ENCODE measurements at regions not wholly inside any gene's neighbourhood (a gene's known extent, or its start where the extent isn't known, plus 50 kb on each side); places are given as distances from the start of the nearest gene placed in this dataset.

DNA sequence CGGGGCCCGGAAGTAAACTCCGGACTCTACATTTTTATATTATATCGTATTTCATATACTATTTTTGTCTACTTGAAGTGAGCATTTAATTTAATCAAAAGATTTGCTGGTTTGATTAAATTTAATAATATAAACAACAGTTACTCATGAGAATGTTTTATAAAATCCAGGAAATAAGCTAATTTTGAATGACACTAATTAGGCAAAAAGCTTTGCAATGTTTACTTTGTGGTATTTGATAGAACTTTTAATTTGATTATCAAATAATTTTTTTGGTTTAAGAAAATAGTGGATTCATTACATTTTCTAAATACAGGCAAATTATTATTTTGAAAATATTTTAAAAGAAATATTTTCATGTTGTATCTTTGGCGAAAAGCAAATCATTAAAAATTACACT, 900.4 kb upstream of the CDH2 start:
- no peak for DNase-seq (ENCODE audit: low spot score)

DNA sequence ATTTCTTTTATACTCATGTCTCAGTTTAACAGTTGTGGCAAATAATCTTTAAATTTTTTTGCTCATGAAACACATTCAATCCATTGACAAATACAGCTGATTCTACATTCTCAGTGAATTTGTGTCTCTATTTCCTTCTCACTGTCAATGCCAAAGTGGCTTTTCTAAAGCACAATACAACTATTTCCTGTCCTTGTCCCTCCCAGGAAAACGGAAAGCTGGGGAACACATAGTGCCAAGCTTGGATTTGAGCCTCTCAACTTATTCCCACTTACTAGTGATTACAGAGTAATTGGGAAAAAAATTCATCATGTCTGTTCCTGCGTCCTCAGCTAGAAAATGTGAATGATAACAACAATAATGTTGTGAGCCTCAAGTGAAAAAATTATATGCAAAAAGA, 899.7 kb upstream of the CDH2 start:
- no peak for DNase-seq (ENCODE audit: low spot score)

DNA sequence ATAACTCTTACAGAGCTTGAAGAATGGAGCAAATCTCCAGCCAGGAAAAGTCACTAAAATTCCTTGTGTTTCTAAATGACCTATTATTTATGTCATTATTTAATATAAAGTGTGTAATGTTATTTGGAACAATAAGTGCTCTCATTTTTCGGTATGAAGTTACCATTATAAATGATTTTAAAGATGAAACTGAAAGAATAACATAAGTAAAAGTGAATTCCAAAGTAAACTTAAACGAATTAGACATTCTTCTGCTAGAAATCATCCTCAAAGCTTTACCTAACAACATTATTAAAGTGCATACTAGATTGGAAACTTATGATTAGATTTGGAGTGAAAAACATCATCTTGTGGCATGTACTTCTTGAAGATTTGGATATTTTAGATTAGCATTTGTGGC, 897.2 kb upstream of the CDH2 start:
- no peak for DNase-seq (ENCODE audit: low spot score)

DNA sequence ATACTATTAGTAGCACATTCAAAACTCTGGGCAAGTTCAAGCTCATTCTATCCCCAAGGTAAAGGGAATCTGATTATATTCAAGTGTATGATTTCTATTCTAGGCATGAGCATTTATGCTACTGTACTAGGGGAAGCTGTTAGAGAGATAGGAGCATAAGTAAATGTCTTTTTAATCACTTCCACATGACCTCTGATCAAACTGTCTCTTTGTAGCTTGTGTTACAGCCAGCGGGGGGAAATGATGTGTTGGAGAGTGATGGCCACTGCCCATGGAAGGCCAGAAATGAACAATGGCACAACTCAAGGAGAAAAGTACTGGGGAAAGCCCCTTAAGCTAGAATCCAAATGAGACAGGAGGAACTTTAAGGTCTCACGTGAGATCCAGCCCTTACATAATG, 894.9 kb upstream of the CDH2 start:
- no peak for DNase-seq (ENCODE audit: low spot score)

DNA sequence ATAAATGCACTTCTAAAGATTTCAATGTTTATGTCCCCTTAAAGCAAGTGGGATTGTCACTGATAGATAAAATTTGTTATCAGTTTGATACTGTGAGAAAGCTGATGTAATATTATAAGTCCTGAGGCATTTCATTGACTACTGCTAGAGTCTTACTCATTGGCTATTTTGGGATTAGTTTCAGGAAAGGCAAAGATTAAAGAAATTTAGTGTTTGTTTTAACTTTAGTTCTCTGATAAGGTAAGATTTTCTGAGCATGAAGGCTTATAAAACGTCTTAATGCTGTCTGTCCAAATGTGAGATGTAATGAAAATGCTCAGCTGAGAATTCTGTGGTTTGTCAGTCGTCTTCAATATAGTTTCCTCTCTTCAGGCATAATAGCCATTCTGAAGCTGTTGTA, 886.4 kb upstream of the CDH2 start:
- DNase-seq (ENCODE audit: low spot score): no peak

DNA sequence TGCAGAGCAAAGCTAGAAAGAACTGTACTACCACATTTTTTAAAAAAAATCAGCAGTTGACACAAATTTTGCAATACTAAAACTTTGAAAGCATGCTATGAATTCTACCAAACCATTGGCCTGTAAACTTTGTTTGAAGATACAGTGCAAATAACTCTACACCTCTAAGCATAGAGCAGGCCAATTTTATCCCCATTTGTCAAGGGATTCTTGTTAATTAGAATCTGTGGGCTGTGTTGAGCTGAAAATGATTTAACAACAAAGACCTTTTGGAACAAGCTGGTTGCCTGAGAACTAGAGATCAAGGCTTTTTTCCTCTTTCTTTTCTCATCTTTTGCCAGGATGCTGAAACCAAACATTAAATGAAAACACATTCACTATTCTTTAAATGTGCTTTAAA, 886.0 kb upstream of the CDH2 start:
- no peak for DNase-seq (ENCODE audit: low spot score)

DNA sequence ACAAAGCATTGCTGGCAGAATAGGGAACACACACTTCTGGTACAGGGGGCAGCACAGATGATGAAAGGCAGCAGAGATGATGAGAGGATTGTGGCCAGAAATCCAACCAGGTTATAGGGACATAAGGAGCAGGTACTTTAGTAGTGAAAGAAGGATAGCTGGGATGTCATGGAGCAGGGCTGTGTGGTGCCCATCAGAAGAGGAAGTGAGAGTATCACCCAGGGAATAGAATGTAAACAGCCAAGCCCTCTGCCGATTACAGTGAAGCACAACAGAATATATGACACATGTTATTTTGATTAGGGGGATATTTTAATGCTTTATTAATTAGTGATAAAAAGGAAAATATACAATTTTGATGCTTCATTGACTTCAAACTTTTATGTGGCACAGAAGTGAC, 883.4 kb upstream of the CDH2 start:
- no peak for DNase-seq (ENCODE audit: low spot score)

DNA sequence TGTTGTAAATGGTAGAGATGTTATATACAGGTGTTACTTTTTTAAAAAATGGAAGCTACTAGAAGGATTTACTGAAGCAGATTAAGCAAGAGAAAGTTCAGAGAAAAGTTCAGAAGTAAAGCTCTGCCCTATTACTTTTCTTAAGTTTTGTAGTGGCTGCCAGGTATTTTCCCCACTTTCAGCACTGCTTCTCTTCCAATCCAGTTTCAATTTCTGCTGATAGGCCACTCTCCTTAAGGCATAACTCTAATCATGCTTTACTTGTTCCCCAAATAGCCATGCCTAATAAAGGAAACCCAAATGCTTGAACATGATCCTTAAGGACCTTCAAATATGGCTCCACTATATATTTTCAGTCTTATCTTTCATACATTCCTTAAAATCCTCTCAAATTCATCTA, 880.8 kb upstream of the CDH2 start:
- no peak for DNase-seq (ENCODE audit: low spot score)

DNA sequence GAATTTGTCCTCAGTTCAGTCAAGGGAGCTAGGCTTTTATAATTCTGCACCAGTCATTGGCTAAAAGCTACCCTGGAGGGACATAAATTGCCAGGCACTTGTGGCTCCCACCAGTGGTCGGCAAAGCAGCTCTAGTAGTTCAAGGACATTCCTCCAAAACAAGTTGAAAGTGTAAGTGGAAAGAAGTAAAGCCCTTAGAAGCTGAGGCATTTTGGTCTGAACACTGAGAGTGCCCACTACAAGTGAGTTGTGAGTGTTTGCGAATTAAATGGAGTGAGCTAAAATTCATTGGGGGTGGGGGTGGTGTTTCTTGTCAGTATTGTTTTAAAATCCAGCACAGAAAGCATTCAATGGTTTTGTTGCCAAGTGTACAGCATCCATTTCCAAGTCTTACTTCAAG, 879.9 kb upstream of the CDH2 start:
- no peak for DNase-seq (ENCODE audit: low spot score)

DNA sequence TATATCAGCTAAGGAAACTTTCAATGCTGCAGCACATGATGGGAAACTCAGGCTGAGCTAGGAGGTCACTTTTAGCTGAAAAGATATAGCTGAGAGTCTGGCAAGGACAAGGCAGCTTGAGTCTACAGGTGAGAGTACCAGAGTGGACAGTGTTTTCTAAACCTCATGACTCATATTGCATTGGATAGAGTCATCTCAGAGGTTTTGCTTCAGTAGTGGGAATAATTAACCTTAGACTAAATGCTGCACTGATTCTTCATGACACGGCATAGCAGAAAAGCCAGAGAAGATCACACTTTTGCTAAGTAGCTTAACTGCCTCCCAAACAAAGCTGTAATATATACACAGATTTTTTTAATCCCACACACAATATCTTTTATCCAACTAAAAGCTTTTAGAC, 865.0 kb upstream of the CDH2 start:
- DNase-seq (ENCODE audit: low spot score): no peak

DNA sequence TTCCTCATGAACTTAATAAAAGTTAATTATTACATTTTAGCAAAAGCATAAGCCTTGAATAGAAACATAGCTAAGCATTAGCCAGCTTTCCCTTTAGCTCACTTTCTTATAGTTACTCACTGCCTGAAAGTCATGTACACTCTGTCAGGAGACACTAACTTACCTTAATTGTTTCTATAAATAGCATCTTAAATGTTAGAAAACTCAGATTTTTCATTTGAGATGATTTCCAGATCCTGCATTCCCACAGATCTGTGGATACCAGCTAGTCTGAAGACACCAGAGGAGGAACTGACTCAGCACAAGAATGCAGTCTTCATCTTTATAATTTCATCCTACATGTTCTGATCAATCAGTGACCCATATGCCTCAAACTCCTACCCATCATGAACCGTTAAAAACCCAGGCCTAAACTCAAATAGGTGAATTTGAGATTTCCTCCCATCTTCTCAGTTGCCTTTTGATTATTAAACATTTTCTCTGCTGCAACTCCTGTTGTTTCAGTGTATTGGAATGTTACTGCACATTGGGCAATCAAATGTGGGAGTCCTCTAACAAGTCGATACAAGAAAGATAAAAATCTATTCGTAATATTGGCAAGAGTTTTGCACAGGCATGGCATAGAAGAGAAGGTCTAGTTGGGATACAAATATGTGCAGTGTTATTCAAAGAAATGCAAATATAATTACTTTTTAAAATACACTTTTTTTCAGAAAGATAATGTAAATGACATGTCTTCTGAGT, 857.4 kb upstream of the CDH2 start:
- no peak for DNase-seq (ENCODE audit: low spot score)

DNA sequence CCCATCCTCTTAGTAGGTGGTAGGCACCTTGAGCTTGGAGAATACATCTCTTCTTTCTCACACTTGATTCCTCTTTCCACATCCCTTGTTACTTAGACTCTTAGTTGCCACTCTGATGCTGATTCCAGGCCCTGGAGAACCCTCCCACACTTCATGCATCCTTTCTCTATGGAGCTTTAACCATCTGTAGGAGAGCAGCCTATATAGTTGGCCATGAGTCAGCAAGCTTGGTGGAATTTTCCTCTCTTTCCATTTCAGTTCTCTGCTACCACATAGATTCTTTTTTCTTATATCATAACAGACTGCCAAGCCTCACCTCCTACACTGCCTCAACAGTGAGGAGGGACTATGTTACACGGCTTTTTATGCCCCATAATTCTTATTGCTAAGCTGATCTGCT, 851.6 kb upstream of the CDH2 start:
- no peak for DNase-seq (ENCODE audit: low spot score)

DNA sequence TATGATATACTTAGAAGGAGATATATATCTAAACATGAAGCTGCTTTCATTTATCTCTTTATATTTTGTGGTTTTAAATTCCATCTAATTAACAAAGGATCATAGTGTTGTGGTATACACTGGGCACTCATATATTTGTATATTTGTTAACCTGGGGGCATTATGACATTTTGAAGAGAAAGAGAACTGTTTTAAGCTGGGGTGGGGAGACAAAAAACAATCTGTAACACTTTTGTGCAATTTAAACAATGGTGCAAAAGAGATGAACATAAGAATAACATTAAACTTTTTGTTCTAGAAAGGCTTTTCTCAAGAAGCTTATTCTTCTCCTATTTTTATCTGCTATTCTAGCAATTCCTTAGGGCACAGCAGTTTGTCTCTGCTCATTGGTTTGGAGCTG, 842.0 kb upstream of the CDH2 start:
- DNase-seq (ENCODE audit: low spot score): no peak

DNA sequence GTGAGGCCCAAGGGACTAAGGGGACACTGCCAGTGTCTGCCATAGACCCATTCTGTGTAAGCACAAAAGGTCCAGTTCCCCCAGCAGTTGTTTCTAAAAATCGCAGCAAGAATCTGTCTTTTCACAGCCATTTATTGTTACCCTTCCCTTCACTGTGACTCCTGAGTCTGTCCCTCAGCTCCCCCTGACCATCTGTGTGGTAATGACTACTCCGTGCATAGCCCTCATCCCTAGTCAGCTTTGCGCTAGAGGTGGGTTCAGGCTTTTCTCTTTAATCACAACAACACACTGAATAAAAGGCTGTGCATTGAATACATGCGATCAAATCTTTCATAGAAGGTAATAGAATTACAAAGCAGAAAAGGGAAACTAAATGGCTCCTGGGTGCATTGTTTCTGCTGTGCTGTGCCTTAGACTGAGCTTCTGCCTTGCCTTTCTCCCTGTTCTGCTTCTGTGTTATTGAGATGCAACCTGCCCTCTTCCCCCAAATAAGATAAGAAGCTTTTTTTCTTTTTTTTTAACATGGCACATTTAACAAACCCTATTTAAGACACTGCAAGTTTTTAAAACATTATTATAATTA, 836.0 kb upstream of the CDH2 start:
- DNase-seq (ENCODE audit: low spot score): no peak

DNA sequence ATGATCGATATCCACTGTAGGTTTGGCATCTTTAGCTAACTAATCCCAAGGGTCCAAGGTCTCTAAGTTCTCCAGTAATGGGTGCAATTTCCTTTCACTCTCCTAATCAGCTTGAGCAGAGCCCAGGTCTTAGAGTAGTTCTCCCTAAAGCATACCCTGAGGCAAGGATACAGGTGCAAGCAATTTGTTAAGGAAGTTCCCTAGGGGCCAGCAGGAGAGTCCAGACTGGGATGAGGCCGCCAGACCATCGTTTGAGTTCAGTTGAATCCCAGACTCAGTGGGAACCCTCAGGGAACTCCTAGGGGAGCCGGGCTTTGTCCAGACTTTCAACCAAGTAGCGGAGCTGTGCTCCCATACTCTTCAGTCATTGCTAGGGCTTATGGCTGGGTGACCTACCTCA, 835.4 kb upstream of the CDH2 start:
- no peak for DNase-seq (ENCODE audit: low spot score)

DNA sequence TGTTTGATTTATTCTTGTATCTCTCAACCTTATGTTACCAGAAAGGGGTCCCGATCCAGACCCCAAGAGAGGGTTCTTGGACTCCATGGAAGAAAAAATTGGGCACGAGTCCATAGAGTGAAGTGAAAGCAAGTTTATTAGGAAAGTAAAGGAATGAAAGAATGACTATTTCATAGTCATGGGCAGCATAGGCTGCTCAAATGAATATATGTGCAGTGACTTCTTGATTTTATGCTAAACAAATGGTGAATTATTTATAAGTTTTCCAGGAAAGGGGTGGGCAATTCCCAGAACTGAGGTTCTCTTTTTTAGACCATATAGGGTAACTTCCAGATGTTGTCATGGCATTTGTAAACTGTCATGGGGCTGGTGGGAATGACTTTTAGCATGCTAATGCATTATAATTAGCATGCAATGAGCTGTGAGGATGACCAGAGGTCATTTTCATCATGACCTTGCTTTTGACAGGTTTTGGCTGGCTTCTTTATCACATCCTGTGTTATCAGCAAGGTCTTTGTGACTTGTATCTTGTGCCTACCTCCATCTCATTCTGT, 832.4 kb upstream of the CDH2 start:
- DNase-seq (ENCODE audit: low spot score): no peak

DNA sequence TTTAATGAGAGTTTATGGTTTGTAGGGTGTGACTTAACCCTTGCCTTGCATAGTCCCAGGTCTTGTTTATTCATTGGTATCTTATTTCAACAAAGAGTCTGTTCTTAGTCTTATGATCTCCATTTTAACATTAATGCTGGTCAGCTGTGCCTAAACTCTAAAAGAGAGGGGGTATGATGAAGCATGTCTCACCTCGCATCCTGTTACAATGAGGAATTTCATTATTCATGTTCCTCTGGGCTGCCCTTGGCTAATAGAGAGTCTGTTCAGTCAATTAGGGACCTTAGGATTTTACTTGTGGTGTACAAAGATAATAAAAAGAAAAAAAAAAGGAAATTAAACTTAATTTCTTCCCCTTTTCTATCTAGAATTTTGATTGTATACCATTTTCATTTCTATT, 831.9 kb upstream of the CDH2 start:
- no peak for DNase-seq (ENCODE audit: low spot score)

DNA sequence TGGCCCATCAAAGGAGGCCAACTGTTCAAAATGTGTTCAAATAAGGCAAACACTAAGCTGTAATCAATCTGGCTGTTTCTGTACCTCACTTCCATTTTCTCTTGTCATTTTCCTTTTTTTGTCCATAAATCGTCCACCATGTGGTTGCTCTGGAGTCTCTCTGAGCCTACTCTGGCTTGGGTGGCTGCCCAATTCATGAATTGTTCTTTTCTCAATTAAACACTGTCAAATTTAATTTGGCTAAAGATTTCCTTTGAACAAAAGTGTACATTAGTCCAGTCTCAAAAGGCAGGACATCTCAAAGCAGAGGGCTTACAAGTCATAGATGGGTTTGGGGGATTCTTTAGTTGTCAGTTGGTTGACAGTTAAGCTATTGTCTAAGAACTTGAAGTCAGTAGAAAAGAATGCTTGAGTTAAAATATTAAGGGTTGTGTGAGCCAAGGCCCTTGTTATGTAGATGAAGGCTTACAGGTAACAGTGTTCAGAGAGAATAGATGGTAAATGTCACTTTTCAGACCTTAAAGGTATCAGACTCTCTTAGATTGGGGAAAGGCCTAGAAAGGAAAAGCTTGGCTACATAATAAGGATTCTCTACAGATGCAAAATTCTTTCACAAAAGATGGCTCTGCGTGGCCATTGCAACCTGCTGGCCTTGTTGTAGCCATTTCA, 831.2 kb upstream of the CDH2 start:
- no peak for DNase-seq (ENCODE audit: low spot score)

DNA sequence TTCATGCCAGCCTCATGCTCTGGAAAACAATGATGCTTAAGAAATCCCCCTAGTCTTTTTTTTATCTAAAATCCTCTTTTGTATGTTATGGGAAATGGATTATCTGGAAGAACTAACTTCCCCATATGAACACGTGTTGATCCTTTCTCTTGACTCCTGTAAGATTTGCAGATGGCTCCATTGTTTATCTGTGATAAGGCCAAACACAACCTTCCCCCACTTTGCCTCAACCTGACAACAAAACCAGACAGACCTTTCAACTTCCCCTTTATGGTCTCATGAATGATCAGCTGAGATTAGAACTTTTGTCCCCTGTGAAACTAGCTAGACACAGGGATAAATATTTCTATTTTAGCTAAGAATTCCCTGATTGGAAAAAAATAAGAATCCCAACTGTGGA, 828.0 kb upstream of the CDH2 start:
- DNase-seq (ENCODE audit: low spot score): no peak

DNA sequence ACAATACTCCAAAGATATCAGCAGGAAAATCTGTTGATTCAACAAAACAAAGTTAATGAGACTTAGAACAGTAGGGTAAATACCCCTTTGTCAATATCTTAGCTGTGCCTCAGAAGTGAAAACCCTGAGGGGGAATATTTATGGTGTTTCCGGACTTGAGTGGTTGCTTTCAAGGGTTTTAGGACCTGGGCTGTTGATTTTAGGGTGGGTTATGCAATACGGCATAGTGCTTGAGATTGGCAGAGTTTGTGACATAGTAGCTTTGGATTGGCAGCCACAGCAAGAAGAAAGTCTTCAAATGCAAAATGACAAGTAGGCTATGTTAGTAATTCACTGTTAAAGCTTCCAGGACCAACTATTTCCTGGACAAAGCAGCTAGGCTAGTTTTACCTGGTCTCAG, 826.3 kb upstream of the CDH2 start:
- no peak for DNase-seq (ENCODE audit: low spot score)

DNA sequence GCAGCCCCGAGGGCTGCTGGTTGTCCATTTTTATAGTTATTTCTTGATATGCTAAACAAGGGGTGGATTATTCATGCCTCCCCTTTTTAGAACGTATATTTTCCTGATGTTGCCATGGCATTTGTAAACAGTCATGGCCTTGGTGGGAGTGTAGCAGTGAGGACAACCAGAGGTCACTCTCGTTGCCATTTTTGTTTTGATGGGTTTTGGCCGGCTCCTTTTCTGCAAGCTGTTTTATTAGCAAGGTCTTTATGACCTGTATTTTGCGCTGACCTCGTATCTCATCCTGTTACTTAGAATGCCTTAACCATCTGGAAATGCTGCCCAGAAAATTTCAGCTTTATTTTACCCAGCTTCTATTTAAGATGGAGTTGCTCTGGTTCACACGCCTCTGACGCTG, 825.8 kb upstream of the CDH2 start:
- DNase-seq (ENCODE audit: low spot score): no peak

DNA sequence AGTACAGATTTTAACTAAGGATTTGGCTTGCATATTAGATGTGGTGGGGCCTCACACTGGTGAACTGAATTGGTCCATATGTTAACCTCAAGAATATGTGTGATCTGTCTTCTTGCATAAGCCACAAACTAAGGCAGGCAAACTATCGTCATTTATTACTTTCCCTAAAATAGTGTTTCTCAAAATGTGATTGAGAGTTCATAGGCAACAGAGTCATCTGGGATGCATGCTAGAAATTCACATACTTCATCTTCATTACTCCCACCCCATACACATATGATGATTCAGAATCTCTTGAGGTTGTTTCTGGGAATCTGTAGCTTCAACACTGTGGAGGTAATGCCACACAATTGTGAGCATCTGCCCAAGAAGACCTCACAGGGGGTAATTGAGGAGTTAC, 822.8 kb upstream of the CDH2 start:
- no peak for DNase-seq (ENCODE audit: low spot score)

DNA sequence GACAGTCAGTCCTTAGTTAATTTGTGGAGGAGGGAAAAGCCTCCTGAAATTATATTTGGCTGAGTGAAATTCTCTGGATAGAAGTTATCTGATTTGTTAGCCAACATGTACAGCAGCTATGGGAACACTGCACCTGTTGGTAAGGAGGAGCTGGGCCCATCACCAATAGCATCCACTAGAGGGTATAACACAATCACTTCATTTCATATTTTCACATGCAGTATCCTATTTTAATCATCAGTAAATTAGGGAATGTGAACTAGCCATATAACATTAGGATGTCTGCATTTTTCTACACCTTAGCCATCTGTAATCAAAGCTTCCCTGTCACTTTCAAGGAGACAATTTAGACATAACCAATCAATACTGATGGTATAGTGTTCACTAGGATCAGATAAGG, 818.4 kb upstream of the CDH2 start:
- no peak for DNase-seq (ENCODE audit: low spot score)

DNA sequence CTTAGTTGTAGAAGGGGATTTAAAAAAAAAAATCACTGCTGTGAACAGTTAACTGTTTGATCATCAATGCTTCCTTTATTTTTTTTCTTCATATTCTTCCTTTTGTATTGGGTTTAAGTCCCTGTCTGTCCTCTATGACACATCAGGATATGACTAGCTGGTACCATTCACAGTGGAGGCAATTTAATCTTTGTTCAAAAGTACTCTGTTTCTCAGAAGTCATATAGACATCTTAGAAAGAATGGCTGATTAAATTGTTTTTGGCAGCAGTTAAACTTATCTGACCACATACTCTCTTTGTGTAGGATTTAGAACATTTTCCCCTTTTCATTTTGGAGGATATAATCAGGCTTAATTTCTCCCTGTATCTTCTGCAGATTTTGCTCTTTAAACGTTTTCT, 807.8 kb upstream of the CDH2 start:
- no peak for DNase-seq (ENCODE audit: low spot score)
